H1 (cell line): ENCODE measurements at regions not wholly inside any gene's neighbourhood (a gene's known extent, or its start where the extent isn't known, plus 50 kb on each side); places are given as distances from the start of the nearest gene placed in this dataset.

Source experiments
- KDM1A ChIP-seq: fragments of 200-600, 300-600 bp; sonication (generic); IDR thresholded peaks from 2 replicates; pipeline ENCODE4 v1.7.1; 2016; ENCODE audit warnings: mild to moderate bottlenecking, low read length, borderline replicate concordance
- KDM5A ChIP-seq: fragments of 200-600 bp; IDR thresholded peaks from 2 replicates; pipeline ENCODE4 v1.7.1; 2012; ENCODE audit warnings: mild to moderate bottlenecking, low read length, inconsistent platforms, mixed read lengths
- POU5F1 ChIP-seq: IDR thresholded peaks from 2 replicates; pipeline ENCODE4 v1.6.1; 2011; ENCODE audit warnings: low read depth, mild to moderate bottlenecking, low read length, moderate library complexity
- RAD21 ChIP-seq, 2 experiments: IDR thresholded peaks in 1 of 2; conservative IDR thresholded peaks in 1 of 2; 2 replicates each; pipeline ENCODE4 v1.6.1; 2011; ENCODE audit warnings: low read depth in 2 of 2, low read length in 2 of 2, improper control_type of control experiment in 1 of 2, inconsistent platforms in 1 of 2, mild to moderate bottlenecking in 1 of 2, moderate library complexity in 1 of 2
- SP2 ChIP-seq: IDR thresholded peaks from 2 replicates; pipeline ENCODE4 v1.6.1; 2012; ENCODE audit warnings: mild to moderate bottlenecking, low read length, inconsistent platforms
- TEAD4 ChIP-seq: IDR thresholded peaks from 2 replicates; pipeline ENCODE4 v1.6.1; 2012; ENCODE audit warnings: low read depth, low read length, inconsistent platforms, mixed read lengths

DNA sequence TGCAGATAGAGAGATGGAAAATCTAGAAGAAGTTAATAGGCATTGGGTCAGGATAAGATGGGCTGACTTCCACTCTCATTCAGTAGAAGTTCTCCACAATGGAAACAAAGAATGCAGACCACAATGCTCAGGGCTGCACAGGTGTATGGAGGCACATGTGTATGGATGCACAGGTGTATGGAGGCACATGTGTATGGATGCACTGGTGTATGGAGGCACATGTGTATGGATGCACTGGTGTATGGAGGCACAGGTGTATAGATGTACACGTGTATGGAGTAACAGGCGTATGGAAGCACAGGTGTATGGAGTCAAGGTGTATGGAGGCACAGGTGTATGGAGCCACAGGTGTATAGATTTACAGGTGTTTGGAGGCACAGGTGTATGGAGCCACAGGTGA lies 285.7 kb upstream of the PPP2R2D start (continued):
- TF ChIP-seq RAD21 (IDR thresholded peaks at IDR 0.05 in 1 of 2, conservative IDR thresholded peaks at IDR 0.05 in 1 of 2; ENCODE audit: low read depth in 2 of 2, low read length in 2 of 2) (no peak), SP2 (no peak), KDM5A (no peak), KDM1A (no peak), TEAD4 (no peak), POU5F1 (no peak)
